HT1080 (cell line): ENCODE measurements at regions not wholly inside any gene's neighbourhood (a gene's known extent, or its start where the extent isn't known, plus 50 kb on each side); places are given as distances from the start of the nearest gene placed in this dataset.
A peak's percentile ranks its signal among the peaks of the same experiment; 100 is the strongest.
"Not testable (repeated sequence)": the region's sequence is repeated elsewhere in the genome, so short reads cannot be mapped to it uniquely, and the experiment has no call there.

ENCODE experiments used
- DNase-seq: peaks from one replicate; pipeline ENCODE4 v3.0.0-alpha.2; 2015; ENCODE audit warnings: low read depth

DNA sequence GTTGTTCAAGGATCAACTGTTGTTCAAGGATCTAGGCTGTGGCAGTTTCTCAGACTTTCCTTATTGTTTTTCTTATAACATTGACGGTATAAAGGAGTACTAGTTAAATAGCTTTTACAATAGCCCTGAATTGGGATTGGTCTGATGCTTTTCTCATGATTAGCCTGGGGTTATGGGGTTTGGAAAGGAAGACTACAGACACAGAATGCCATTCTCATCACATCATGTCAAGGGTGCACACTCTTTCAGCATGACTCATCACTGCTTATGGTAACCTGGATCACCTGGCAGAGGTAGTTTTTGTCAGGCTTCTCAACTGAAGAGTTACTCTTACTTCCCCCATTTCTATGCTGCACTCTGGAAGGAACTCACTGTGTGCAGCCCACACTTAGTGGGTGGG, 194.2 kb upstream of the NPSR1 start:
- DNase-seq, result peak; percentile 49

DNA sequence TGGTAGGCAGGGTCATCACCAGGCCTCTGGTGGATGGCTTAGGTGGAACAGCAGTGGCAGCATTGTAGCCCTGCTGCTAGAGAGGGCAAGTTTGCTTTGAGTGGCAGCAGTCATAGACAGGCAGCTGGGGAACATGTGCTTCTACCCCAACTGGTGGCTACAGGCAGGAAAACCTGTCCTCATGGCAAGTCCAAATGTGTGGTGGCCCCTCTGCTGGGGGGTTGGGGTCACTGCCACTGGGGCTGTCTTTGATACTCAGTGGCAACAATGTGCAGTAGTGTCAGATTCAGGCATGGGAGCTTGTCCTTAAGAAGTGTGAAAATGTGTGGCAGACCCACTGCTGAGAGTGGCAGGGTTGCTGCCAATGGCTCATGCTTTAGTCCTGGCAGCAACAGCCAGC, 186.2 kb upstream of the NPSR1 start:
- no peak for DNase-seq

DNA sequence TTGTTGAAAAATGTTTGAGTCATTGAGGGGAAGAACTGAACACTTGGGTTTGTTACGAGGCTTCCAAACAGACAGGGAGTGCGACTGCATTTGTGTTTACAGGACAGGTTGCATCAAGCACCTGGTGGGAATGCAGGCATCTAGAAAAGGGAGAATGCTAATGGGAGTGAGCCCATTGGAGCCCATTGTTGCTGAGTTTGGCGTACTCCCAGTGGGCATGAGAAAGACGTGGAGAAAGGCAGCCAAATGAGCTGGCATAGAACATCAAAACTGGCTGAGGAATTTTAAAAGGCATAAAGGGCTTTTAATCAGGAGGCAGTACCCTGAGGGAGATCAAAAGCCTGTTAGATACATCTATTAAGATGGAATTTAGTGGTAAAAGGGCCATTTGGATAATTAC, 171.6 kb upstream of the NPSR1 start:
- no peak for DNase-seq

DNA sequence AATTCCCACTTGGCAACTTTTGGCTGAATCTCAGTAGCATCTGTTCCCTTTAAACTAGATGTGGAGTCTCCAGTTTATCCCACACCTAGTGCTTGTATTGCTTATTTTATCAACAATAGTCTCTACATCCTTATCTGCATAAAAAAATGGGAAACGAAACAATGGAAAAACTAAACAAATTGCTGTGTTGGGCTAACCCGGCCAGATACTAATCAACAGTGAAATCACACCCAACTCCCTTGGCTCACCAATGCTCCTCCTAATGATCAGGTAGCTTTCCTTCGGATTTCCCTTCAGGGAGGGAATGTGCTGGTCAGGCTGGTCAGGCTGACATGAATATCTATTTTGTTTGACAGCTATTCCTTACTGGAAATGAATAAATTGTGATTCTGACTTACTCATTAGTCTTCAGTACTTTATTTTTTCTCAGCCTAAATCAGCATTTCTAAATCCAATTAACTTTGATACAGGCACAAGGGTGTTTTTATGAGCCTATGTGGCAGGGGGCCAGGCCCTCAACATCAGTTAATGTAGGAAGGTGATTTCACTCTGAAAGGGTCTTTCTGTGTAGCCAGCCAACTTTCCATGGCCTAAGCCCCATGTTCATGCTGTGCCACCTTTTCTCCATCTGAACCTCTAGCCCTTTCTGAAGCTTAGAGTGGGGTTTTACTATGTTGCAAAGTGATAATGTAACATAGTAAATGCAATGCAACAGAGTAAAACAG, 170.5 kb upstream of the NPSR1 start:
- DNase-seq, result no peak

DNA sequence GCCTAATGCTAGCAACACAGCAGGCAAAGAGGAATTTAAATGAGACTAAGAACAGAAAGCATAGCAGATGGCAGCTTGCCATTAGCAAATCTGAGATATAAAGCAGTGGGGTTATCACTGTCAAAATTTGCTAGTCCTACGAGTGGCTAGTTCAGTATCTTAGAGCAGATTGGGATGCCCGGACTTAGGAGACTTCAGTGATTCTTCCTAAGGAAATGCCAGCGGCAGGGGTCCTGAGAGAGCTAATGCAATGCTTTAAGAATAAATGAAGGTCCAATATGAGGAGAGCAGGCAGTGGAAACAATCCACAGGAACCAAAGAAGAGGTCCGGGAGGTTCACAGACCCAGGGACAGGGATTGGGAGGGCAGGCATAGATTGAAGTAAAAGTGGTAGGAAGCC, 169.3 kb upstream of the NPSR1 start:
- no peak for DNase-seq

DNA sequence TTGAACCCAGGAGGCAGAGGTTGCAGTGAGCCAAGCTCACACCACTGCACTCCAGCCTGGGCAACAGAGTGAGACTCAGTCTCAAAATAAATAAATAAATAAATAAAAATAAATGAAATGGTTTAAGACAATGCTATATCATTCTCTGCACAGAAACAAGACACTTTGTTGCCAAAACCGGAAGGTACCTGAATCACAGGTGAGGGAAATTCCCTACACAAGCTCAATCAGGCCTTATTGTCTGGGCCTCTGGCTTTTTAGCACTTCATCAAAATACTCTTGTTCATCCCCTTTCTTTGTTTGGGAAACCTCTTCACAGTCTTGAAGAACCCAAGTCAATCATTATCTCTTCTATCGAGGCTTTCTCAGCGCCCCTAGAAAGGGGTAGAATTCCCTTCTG, 166.1 kb upstream of the NPSR1 start:
- no peak for DNase-seq

DNA sequence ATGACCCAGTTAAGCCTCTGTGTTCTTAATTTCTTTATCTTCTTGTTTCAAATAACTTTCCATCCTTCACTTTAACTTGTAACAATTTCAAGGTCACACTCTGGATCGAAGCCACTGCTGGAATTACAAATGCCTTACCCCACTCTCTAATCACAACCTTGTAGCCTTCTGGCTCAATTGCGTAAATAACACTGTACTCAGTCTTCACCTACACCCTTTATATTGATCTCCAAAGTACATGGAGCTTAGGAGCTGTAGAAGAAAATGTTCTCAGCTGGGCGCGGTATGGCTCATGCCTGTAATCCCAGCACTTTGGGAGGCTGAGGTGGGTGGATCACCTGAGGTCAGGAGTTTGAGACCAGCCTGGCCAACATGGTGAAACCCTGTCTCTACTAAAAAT, 164.3 kb upstream of the NPSR1 start:
- no peak for DNase-seq

DNA sequence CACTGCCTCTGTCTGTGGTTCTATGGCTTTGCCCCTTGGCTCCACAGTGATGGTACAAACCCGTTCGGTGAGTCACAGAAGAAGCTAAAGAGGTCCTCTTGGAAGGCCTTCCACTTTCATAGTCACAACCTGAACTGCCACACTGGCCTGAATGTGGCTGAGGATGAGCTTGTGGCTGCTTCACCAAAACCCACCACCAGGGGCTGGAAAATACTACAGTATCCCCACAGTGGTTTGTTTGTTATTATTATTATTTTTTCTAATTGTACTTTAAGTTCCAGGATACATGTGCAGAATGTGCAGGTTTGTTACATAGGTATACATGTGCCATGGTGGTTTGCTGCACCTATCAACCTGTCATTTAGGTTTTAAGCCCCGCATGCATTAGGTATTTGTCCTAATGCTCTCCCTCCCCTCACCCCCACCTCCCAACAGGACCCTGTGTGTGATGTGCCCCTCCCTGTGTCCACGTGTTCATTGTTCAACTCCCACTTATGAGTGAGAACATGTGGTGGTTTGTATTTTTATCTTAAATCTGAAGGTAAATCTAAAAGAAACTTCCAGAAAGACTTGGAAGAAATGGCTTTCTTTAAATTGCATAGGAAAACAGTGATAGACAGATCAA, 160.8 kb upstream of the NPSR1 start:
- DNase-seq, result no peak

DNA sequence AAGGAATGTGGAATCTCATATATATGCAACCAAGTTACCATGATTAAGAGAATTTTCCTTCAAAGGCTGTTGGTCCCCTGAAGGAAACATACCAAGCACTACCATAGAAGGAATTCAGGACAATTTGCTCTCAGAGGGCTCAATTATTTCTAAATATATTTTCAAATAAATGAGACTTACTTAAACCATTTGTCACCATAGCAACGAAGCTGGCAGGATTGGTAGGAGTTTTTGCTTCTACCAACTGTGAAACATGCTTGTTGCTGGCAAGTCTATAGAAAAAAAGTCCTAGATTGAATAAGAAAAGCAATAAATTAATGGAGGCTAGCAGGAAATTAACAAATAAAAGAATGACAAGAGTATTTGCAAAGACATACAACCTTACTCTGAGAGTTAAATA, 156.9 kb upstream of the NPSR1 start:
- no peak for DNase-seq

DNA sequence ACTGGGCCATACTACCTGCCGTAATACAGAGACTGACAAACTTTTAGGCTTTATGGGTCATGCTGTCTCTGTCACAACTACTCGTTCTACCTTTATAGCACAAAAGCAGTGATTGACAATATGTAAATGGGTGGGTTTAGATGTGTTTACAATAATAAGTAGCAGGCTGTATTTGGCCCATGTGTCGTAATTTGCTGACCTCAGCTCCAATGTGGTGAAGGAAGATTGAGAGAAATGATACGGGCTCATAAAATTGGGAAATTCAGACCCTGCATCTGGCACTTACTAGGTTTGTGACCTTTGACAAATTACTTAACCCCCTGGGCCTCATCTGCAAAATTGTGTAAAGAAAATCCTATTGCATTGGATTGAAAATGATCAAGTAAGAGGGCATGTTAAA, 150.8 kb upstream of the NPSR1 start:
- no peak for DNase-seq

DNA sequence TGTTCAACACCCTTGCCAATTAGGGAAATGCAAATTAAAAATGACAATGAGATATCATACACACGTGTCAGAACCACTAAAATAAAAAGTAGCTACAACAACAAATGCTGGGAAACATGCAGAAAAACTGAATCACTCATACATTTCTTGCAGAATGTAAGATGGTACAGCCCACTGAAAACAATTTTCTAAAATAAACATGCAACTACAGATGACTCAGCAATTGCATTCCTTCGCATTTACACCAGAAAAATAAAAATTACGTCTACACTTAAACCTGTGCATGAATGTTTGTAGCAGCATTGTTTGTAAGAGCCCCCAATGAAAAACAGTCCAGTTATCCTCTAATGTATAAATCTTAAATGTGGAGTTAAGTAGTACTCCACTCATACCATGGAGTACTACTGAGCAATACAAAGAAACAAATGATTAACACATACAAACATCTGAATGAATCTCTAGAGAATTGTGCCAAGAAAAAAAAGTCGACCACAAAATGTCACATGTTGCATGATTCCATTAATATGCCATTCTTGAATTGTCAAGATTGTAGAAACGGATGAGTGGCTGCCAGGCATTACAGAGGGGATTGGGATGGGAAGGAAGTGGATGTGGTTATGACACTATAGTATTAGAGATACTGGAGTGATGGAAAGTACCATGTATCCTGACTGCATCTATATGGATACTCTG, 134.6 kb upstream of the NPSR1 start:
- DNase-seq, result peak; percentile 81

DNA sequence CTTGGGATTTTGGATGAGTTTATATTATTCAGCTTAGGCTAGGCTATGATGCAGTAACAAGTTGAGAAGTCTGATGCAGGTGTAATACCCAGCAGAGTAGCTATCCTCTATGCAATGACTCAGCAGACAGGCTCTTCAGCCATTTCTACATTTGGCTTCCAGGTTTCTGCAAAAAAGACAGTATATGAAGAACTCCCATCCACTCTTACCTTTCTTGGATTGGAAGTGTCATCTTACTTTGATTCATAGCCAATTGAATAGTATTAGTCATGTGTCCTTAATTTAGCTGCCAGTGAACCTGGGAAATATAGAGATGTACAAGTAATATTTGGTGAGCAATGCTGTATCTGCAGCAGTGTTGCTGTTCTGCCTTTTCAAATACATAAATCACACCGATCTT, 127.8 kb upstream of the NPSR1 start:
- peak; percentile 19 for DNase-seq

DNA sequence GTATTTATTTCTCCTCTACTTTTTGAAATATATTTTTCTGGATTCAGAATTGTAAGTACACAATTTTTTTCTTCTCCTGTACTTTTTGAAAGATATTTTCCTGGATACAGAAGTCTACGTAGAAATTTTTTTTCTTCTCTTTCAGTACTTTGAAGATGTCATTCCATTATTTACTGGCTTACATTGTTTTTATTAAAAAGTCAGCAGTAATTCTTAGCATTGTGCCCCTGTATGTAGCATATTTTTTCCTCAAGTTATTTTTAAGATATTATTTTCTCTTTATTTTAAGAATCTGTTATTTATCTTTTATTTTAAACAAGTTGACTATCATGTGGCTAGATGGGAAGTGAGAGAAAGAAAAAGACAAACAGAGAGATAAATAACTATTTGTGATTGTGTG, 119.0 kb upstream of the NPSR1 start:
- no peak for DNase-seq

DNA sequence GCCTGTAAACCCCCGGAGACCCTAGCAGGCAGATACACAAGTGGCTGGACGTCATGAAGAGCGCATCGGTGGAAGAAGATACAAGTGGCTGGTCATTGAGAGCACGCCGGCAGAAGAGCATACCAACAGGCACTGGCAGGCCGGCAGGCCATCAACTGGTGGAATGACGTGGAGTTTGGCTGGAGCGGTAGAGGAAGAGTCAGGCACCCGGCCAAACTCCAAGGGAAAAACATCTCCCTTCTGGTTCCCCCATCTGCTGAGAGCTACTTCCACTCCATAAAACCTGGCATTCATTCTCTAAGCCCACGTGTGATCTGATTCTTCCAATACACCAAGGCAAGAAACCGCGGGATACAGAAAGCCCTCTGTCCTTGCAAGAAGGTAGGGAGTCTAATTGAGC, 113.4 kb upstream of the NPSR1 start:
- DNase-seq, result no peak

DNA sequence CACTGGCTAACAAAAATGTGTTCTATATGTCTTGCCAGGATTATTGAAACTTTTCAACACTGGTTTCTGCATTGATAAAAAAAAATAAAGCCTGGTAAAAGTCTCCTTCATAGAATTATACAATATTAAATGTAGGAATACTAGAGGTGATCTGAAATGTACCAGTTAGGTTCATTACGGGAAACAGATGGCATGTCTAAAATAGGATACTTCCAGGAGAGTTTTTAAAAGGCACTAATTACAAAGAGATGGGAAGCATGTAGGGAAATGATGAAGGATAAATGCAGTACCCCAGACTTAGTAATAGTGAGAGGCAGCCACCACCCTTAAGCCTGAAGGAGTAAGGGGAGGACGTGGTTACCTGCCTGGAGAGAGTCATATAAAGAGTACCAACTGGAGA, 107.0 kb upstream of the NPSR1 start:
- DNase-seq, result no peak

DNA sequence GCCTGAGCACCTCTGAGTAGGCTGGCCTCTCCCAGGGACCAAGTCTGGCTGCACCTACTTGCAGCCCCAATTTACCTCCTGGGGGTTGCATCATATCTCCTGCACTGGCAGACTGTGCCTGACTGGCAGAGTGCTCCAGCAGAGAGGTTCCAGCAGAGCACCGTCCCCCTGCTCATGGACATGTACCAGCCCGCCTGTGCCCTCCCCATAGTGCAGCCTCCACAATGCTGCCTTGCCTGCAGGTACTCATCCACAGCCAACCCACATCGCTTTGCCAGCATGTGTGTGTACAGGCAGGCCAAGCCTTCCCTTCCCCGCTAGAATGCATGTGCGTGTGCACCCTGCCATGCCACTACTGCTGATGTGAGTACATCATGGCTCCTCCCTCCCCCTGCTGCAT, 105.5 kb upstream of the NPSR1 start:
- DNase-seq, result no peak

DNA sequence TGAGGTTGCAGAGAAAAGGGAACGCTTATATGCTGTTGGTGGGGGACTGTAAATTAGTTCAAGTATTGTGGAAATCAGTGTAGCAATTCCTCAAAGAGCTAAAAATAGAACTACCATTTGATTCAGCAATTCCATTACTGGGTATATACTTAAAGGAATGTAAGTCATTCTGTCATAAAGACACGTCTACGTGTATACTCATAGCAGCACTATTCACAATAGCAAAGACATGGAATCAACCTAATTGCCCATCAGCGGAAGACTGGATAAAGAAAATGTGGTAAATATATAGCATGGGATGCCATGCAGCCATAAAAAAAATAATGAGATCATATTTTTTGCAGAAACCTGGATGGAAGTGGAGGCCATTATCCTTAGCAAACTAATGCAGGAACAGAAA, 100.0 kb upstream of the NPSR1 start:
- no peak for DNase-seq

DNA sequence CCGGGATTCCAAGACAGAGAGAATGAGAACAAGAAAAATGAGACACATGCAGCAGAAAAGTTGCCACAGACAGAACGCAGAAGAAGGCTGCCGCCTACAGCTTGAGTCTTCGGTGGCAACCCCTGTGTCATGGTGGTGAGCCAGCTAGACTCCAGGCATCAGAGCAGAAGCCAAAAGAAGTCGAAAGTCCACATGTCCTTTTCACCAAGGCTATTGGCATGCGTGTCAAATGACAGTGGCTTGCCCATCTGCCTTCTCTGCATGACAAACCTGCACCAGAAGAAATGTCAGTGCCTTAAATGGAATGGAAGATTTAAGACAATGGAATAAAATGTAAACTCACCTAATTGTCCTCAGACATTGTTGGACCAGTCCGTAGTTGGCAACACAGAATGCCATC, 93.9 kb upstream of the NPSR1 start:
- no peak for DNase-seq

DNA sequence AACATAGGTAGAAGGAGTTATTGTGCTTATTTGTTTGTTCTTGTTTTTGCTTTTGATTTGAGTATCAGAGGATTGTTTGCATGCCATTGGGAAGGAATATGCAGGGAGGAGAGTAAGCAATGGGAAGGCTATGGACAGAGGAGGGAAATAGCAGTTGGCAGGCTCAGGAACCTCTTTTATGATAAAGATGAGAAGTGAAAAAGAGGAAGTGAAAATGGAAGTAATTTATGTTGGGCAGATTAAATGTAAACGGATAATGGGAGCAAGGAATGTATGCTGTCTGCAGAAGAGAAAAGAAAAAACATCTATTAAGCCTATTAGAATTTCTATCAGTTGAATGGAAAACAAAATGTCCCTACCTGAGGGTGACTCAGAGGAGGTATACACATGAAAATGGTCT, 90.1 kb upstream of the NPSR1 start:
- no peak for DNase-seq

DNA sequence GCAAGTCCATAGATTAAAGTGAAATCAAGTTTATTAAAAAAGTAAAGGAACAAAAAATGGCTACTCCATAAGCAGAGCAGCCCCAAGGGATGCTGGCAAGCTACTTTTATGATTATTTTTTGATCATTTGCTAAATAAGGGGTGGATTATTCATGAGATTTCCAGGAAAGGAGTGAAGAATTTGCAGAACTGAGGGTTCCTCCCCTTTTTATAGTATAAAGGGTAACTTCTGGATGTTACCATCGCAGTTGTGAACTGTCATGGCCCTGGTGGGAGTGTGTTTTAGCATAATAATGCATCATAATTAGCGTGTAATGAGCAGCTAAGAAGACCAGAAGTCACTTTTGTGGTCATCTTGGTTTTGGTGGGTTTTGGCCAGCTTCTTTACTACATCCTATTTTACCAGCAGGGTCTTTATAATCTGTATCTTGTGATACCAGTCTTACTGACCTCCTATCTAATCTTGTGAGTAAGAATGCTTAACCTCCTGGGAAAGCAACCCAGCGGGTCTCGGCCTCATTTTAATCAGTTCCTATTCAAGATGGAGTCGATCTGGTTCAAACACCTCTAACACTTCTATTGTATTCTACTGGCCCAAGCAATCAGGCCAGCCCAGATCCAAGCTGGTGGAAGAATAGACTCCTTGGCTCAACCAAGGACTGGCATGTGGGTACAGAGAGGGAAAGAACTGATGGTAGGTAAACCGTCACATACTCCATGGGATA, 87.9 kb upstream of the NPSR1 start:
- no peak for DNase-seq

DNA sequence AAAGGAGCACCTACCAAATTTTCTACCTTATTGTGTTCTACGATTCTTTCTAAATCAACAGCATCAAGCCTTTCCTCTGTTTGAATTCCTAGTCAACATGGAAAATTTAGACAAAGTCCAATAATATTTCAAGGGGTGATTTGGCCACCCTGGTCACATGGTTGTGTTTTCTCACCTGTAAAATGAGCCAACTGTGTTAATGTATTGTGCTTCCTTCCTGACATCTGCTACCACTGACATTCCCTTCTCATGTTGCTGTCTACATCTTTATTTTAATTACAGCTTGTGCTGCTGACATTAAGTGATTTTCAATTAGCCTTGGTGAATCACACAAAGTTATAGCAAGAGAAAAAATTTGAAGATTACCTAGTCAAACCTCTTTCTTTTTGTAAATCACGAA, 83.0 kb upstream of the NPSR1 start:
- DNase-seq, result no peak

DNA sequence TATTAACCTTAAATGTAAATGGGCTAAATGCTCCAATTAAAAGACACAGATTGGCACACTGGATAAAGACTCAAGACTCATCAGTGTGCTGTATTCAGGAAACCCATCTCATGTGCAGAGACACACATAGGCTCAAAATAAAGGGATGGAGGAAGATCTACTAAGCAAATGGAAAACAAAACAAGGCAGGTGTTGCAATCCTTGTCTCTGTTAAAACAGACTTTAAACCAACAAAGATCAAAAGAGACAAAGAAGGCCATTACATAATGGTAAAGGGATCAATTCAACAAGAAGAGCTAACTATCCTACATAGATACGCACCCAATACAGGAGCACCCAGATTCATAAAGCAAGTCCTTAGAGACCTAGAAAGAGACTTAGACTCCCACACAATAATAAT, 80.1 kb upstream of the NPSR1 start:
- DNase-seq, result not testable (repeated sequence)
